Central memory CD4-positive, alpha-beta T cell (primary cell): ENCODE measurements at regions not wholly inside any gene's neighbourhood (a gene's known extent, or its start where the extent isn't known, plus 50 kb on each side); places are given as distances from the start of the nearest gene placed in this dataset.
"Not testable (repeated sequence)": the region's sequence is repeated elsewhere in the genome, so short reads cannot be mapped to it uniquely, and the experiment has no call there.

ENCODE experiments used
- DNase-seq: peaks from one replicate; pipeline ENCODE4 v3.0.0; 2022

- DNase-seq, result no peak
These were observed 192.3 kb downstream of the TMEM200A start for GRCh38 chr6:130558131-130558530.

GRCh38 chr6:130559166-130559565 lies 193.3 kb downstream of the TMEM200A start:
- DNase-seq, result no peak

DNA sequence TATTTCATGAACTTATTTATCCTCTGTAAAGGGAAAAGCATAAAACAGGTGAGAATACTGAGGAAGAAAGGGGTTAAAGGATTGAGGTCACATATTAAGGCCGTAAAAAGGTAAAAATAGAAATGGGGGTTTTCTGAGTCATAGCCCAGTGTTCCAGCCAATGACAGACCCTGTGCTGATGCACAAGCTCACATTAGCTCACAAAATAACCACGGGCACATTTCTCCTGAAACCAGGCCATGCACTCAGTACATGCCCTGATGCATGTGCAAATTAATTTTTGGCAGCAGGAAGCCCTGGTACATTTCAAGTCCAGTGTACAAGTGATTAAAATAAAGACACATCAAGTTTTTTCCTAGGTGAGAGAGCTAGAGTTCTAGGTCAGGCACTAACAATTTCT lies 194.4 kb downstream of the TMEM200A start:
- no peak for DNase-seq

DNA sequence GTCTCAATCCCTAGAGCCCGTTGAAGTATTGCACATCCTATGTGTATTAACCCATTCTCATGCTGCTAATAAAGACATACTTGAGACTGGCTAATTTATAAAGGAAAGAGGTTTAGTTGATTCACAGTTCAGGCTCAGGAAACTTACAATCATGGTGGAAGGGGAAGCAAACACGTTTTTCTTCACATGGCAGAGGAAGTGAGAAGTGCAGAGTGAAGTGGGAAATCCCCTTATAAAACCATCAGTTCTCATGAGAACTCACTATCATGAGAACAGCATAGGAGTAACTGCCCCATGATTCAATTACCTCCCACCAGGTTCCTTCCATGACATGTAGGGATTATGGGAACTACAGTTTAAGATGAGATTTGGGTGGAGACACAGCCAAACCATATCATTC lies 195.3 kb downstream of the TMEM200A start:
- DNase-seq, result not testable (repeated sequence)

- no peak for DNase-seq
These were observed 199.9 kb downstream of the TMEM200A start for GRCh38 chr6:130565696-130566095.

GRCh38 chr6:130574146-130574545 lies 208.3 kb downstream of the TMEM200A start:
- DNase-seq, result no peak

DNA sequence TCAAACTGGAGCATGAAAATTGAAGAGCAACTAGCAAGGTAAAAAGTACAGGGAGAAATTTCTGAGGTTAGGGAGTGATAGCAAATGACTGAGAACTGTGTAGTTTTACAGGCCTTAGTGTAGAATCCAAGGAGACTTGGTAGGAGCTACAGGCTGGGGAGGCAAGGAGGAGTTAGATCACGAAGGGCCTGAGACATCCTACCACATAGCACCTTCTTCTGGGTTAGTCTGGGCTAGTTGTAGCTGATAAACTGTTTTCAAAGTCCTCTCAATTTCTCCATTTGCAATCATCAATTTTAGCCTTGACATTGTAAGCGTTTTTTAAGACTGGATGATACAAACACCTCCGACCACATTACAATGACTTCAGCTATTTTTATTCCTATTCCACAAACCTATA lies 209.7 kb downstream of the TMEM200A start:
- DNase-seq, result no peak

DNA sequence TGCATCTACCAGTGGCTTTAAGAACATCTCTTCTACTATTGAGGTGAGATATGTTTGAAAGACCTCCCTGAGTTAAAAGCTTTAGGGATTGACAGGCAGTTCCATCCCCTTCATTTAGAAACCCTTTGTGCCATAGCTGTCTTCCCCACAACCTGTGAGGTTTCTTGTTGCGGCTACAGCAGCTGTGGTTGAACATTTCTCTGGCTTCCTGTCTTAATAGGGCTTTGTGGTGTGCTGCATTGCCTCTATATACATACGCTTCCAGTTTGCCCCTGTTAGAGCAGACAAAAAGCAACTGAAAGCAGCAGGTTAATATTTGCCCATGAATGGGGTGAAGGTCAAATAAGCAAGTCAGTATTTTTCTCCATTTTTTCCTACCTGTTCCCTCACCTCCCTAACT lies 210.2 kb downstream of the TMEM200A start:
- peak; percentile 74 for DNase-seq

DNA sequence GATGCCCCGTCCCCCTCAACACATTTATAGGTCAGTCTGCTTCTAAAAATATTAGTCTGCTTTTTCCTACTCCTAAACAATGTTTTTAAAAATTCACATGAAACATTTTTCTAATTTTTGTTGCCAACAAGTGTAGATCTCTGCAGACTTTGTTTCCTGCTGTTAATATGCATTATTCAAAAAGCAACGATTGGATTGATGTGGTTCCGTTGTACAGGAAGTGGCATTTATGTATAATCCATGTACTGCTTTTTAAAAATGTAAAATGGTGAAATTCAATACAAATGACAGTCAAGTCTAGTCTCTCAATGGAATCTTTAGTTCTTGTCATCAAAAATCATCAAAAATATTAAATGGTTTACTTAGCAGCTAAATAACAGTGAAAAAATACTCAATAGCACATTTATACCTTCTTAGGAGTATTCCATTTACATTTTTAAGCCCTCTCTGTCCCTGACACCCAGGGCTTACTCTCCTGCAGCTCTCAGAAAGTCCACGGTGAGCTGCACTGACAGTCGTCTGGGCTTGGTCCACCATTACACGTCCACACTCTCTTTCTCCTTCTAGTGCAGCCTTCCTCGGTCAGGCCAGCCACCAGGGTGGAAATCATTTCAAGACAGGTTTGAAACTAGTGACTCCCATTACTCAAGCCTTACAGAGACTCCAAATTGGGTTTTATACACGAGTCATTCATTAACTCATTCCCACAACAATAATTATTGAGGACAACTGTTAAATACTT lies 211.5 kb downstream of the TMEM200A start:
- peak; percentile 48 for DNase-seq

DNA sequence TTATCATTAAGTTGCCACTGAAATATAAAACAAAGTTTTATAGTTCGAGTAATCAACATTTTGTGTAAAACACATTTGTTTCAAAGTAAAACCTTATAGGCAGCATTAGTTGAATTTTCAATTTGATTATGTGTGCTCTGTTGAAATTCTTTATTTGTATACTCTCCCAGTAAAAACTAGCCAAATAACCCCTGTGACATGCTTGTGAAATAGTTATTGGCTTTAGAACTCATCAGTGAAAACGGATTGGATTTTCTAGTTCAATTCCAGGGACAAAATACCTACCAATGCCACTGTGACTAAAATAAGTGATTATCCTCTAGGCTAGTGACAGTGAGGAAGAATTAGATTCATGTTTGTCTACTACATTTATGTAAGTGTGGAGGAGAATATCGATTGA lies 212.9 kb downstream of the TMEM200A start:
- no peak for DNase-seq

DNA sequence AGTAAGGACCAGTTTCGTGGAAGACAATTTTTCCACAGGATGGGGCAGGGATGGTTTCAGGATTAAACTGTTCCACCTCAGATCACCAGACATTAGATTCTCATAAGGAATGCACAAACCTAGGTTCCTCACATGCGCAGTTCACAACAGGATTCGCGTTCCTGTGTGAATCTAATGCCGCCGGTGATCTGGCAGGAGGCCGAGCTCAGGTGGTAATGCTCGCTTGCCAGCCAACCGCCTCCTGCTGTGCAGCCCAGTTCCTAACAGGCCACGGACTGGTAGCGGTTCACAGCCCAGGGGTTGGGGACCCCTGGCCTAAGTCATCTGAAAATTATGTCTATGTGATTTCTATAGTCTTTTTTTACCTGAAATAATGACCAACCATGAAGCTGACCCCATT lies 217.5 kb downstream of the TMEM200A start:
- no peak for DNase-seq

GRCh38 chr6:130585587-130585986 lies 219.8 kb downstream of the TMEM200A start:
- DNase-seq, result no peak

GRCh38 chr6:130587778-130588520 lies 222.1 kb downstream of the TMEM200A start:
- no peak for DNase-seq

- no peak for DNase-seq
These were observed 227.4 kb downstream of the TMEM200A start for GRCh38 chr6:130593200-130593599.

DNA sequence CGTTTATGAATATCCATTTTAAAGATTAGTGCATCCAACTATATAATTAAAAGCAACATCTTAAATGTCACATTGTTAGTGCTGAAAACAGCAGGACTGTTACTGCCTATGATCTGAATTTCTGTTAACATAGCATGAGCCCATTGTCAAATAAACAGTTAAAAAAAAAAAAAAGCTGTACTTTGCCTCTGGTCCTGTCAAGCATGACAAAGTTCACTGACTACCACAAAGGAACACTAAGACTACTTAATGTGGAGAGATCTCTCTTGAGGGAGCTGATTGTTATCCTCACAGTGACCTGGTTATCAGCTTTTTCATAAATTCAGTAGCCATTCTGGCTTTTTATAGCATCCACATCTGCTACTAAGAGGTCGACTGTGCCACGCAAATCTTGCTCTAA lies 228.1 kb downstream of the TMEM200A start:
- no peak for DNase-seq

GRCh38 chr6:130598021-130598989 lies 228.9 kb upstream of the SMLR1 start:
- no peak for DNase-seq

- DNase-seq, result no peak
These were observed 226.3 kb upstream of the SMLR1 start for GRCh38 chr6:130600880-130601341.

DNA sequence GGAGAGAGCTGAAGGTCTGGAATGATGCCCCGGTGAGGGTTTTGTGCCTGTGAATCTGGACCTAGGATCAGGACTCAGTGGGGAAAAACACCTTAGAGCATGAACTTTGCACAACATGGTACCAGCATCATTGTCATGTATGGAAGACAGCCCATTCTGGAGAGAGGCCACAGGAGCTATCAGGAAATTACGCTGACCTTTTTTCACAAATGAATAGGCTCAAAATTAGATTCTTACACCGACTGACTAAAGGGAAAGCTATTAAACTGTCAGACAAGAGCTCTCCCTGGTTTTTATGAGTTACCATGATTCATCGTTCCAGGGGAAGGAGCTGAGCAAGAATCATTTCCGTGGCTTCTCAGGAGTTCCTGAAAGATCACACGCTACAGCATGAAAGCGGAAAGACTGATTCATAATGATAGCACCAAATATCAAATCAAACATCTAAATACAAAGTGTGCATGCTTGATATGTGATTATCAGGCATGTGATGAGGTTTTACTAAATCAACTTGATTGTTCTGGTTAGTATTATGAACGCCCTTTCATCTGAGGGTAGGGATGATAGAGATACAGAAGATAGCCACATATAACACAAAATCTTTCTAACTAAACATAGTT lies 224.9 kb upstream of the SMLR1 start:
- DNase-seq, result no peak

DNA sequence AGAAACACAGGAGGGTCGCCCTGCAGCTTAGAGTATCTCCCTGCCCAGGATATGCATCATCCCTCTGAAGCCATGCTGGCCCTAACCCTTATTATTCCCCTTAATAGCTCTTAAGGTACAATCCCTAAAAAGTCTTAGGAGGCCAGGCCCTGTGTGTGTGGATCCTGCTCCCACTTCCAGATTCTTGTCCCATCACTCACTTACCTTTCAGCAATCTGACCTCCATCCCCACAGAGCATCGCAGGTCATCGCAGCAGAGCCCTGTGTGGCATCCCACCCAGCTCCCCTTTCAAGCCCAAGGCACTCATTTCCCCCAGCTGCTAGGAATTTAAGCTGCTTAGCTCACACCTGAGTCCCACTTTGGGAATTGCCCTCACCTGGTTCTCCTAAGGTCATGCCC lies 223.8 kb upstream of the SMLR1 start:
- no peak for DNase-seq

DNA sequence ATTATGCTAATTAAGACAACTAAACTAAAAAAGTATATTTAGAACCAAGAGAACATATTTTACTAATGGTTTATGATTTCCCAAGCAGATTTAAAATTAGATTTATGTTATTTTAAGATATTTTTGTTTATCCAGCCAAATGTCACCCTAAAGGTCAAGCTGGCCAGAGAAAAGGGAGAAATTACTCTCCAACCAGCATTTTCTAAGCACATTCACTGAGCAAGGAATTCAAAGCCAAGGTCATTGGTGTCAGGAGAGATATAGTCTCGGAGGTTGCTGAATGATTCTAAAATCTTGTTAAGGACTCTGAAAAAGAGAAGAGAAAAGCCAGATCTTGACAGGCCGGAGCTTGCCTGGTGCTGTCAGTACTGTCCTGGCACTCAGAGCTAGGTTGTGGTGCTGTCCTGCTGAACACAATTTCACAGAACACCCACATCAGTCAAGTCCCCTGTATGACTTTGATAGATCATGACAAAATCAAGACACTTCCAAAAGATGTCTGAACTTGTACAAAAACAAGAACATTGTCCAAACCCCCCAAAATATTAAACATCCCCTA lies 222.3 kb upstream of the SMLR1 start:
- DNase-seq, result no peak

GRCh38 chr6:130610303-130610702 lies 216.9 kb upstream of the SMLR1 start:
- no peak for DNase-seq

DNA sequence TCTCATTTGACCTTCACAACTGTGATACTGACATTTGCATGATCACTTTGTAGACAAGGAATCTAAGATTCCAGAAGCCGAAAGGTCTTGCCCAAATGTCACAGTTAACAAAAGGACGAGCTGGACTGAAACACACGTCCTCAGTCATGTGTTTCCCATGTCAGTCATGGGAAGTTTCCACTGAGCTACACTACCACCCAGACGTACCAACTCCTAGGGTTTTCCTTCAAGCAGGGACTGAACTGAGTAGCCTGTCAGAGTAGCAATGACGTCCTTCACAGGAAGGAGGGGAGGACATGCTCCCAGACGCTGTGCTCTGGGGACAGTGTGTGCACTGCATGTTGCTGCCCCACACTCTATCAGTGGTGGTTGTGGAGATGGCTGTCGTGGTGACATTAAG lies 215.8 kb upstream of the SMLR1 start:
- DNase-seq, result no peak
